Ascending aorta (tissue), 2 donors: ENCODE measurements at regions not wholly inside any gene's neighbourhood (a gene's known extent, or its start where the extent isn't known, plus 50 kb on each side); places are given as distances from the start of the nearest gene placed in this dataset.

Experiments
- DNase-seq, 2 donors: peaks; one replicate each; pipeline ENCODE4 v3.0.0-alpha.2; 2019; ENCODE audit warnings: low spot score in 2 of 2
- H3K27ac ChIP-seq, 2 donors: fragments of 200-600 bp; sonication (generic); one replicate each; pipeline ENCODE4 v1.5.1; 2016 to 2017; ENCODE audit warnings: mild to moderate bottlenecking in 1 of 2
- H3K27me3 ChIP-seq: fragments of 200-600 bp; sonication (generic); one replicate; pipeline ENCODE4 v1.5.1; 2017
- H3K36me3 ChIP-seq, 2 donors: fragments of 200-600 bp; sonication (generic); one replicate each; pipeline ENCODE4 v1.5.1; 2016
- H3K4me1 ChIP-seq, 2 donors: fragments of 200-600 bp; sonication (generic); one replicate each; pipeline ENCODE4 v1.5.1; 2016 to 2017; ENCODE audit warnings: mild to moderate bottlenecking in 1 of 2
- H3K4me3 ChIP-seq, 2 donors: fragments of 200-600 bp; sonication (generic); one replicate each; pipeline ENCODE4 v1.5.1; 2016 to 2017; ENCODE audit warnings: mild to moderate bottlenecking in 1 of 2
- H3K9me3 ChIP-seq, 2 donors: fragments of 200-600 bp; sonication (generic); one replicate each; pipeline ENCODE4 v1.5.1; 2016
- intact Hi-C: fragments of 100-400 bp; cut with DNase I; formaldehyde crosslinking; loops from one replicate; pipeline ENCODE4 v1.15.1; 2023
- TF ChIP-seq, protein P1 (sequence below), 3 experiments: fragments of 200-600 bp in 2 of 3; fragments of 450-650 bp in 1 of 3; sonication (generic) in 2 of 3; IDR thresholded peaks; one replicate each; pipeline ENCODE4 v1.5.1; 2016 to 2019; ENCODE audit warnings: antibody characterized with exemption in 3 of 3, mild to moderate bottlenecking in 1 of 3, moderate library complexity in 1 of 3

DNA sequence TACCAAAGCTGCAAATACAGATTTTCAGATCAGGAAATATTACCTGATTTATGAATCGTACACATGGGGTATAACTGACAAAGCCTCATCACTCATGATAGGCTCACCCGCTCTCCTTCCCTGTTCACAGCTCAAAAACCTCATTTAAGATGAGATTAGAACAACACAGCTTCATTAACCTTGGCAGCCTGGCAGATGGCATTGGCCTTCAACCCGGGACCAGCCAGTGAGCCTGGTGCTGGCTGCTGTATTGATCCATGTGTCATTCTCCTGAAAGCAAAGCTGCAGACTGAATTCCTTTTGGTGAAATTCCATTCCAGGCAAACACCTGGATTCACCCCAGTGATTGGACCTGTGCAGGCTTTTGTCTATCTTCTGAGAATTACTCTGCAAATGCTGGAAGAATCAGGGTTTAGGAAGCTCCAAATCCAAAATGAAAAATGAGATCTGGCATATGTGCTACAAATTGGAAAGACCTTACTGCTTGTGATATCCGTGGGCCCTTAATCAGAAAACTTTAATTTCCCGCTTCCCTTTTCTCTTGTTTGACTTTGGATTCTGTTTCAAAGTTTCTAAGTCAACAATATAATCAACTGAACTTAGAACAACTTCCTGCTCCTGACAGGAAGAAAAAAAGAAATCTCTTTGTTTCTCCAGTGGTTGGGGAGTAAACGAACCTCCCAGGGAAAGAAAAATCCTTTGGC lies 189.1 kb upstream of the KBTBD8 start:
- Histone ChIP-seq H3K4me1 (no peaks in the 10 kb centered on the region), H3K27me3 (no peaks in the 10 kb centered on the region), H3K27ac (no peak overlapping the region), H3K36me3 (no peaks in the 10 kb centered on the region), H3K9me3 (no peaks in the 10 kb centered on the region), H3K4me3 (no peak overlapping the region)
- TF ChIP-seq, protein P1, sequence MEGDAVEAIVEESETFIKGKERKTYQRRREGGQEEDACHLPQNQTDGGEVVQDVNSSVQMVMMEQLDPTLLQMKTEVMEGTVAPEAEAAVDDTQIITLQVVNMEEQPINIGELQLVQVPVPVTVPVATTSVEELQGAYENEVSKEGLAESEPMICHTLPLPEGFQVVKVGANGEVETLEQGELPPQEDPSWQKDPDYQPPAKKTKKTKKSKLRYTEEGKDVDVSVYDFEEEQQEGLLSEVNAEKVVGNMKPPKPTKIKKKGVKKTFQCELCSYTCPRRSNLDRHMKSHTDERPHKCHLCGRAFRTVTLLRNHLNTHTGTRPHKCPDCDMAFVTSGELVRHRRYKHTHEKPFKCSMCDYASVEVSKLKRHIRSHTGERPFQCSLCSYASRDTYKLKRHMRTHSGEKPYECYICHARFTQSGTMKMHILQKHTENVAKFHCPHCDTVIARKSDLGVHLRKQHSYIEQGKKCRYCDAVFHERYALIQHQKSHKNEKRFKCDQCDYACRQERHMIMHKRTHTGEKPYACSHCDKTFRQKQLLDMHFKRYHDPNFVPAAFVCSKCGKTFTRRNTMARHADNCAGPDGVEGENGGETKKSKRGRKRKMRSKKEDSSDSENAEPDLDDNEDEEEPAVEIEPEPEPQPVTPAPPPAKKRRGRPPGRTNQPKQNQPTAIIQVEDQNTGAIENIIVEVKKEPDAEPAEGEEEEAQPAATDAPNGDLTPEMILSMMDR (IDR thresholded peaks at IDR 0.05): no peak
- intact Hi-C loops: no loop called here
- no peak for DNase-seq

DNA sequence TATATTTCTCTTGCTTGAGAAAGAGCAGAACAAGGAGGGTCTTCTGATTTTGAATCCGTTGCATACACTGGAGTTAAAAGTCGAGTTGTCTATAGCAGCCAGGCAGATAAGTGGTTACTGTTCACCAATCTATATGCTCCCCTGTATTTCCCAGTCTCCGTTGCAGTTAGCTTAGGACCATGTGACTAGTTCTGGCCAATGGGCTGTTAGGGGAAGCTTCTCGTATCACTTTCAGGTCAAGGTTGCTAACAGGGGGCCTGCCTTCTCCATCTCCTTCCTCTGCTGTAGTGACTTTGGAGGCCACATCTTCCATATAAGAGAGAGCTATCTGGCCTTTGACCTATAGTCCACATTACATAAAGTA lies 188.5 kb upstream of the KBTBD8 start:
- intact Hi-C loops: no loop called here
- Histone ChIP-seq H3K4me3 (no peak overlapping the region), H3K4me1 (no peaks in the 10 kb centered on the region), H3K27ac (no peak overlapping the region), H3K9me3 (no peaks in the 10 kb centered on the region), H3K36me3 (no peaks in the 10 kb centered on the region), H3K27me3 (no peaks in the 10 kb centered on the region)
- TF ChIP-seq, protein P1 (IDR thresholded peaks at IDR 0.05): no peak
- no peak for DNase-seq

DNA sequence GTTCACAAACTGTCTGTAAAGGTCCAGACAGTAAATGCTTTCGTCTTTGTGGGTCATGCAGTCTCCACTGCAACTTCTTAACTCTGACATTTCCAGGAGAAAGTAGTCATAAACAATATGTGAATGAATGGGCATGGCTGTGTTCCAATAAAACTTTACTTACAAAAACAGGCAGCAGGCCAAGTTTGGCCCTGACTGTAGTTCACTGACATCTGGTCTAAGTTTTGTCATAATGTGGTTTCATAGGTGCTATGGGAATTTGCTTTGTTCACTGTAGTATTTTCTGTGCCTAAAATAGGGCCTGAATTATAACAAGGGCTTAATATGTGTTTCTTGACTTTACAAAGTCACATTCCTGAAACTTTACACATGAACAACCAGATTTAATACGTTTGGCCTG lies 186.0 kb upstream of the KBTBD8 start:
- no peak overlapping the region for H3K4me3 ChIP-seq
- DNase-seq: no peak
- no peaks in the 10 kb centered on the region for H3K27me3 ChIP-seq
- H3K27ac ChIP-seq: no peak overlapping the region
- intact Hi-C loops: no loop called here
- no peaks in the 10 kb centered on the region for H3K36me3 ChIP-seq
- no peaks in the 10 kb centered on the region for H3K9me3 ChIP-seq
- H3K4me1 ChIP-seq: no peaks in the 10 kb centered on the region
- TF ChIP-seq, protein P1 (IDR thresholded peaks at IDR 0.05): no peak

- DNase-seq: no peak
- intact Hi-C loops: no loop called here
These were observed 185.4 kb upstream of the KBTBD8 start for GRCh38 chr3:66812741-66813140.

GRCh38 chr3:66816090-66816761 lies 181.9 kb upstream of the KBTBD8 start:
- TF ChIP-seq, protein P1 (IDR thresholded peaks at IDR 0.05): peak; percentile 48 to 73 (median 65)
- intact Hi-C loops: loop anchor here (1.0 to 5.0 kb wide), 3 partner anchors 314 to 563 kb away; partner anchors contain the start of gene LRIG1
- Histone ChIP-seq H3K27ac (no peak overlapping the region), H3K9me3 (no peaks in the 10 kb centered on the region), H3K4me1 (no peaks in the 10 kb centered on the region), H3K4me3 (no peak overlapping the region), H3K36me3 (no peaks in the 10 kb centered on the region), H3K27me3 (no peaks in the 10 kb centered on the region)
- no peak for DNase-seq

More at GRCh38 chr3:66812741-66813140, 185.4 kb upstream of the KBTBD8 start:
- TF ChIP-seq, protein P1 (IDR thresholded peaks at IDR 0.05): no peak
- Histone ChIP-seq H3K4me3 (no peak overlapping the region), H3K4me1 (no peaks in the 10 kb centered on the region), H3K36me3 (no peaks in the 10 kb centered on the region), H3K9me3 (no peaks in the 10 kb centered on the region), H3K27ac (no peak overlapping the region), H3K27me3 (no peaks in the 10 kb centered on the region)
